Islet precursor cell (in vitro differentiated cells): ENCODE measurements at regions not wholly inside any gene's neighbourhood (a gene's known extent, or its start where the extent isn't known, plus 50 kb on each side); places are given as distances from the start of the nearest gene placed in this dataset.
A peak's percentile ranks its signal among the peaks of the same experiment; 100 is the strongest.

Experiments used
- DNase-seq: peaks from one replicate; pipeline ENCODE4 v3.0.0-alpha.2; 2018

DNA sequence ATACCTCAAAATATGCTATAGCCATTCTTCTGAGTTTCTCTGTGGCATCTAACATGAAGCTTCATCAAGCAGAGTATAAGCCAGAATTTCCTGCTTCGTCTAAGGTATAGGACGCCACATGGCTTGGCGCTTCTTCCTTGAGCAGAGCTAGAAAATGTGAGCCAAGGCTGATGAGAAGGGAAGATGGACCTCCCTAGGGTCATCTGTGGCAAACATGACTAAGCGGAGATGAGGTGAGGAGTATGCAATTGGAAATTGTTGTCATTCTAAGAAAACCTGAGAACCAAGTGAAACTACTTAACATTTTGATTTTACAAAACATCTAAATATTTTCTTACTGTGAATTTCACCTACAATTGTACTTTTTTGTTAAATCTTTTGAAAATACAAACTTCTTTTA lies 466.5 kb downstream of the PSAT1 start:
- DNase-seq, result no peak

DNA sequence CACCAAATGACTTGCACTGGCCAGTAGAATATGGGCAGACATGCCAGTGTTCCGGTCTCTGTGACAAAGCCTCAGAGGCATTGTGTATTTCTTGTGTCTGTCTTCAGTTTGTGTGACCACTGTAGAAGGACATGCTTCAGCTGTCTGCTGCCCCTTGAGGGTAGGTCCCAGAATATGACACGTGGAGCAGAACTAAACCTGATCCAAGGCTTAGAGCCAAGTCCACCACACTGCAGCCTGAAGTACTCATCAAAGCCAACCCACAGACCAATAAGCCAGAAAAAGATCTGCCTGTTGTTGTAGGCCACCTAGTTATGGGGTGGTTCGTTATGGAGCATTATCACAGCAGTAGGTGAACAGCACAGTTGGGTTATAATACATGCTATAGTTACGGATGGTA lies 468.9 kb downstream of the PSAT1 start:
- DNase-seq, result no peak

DNA sequence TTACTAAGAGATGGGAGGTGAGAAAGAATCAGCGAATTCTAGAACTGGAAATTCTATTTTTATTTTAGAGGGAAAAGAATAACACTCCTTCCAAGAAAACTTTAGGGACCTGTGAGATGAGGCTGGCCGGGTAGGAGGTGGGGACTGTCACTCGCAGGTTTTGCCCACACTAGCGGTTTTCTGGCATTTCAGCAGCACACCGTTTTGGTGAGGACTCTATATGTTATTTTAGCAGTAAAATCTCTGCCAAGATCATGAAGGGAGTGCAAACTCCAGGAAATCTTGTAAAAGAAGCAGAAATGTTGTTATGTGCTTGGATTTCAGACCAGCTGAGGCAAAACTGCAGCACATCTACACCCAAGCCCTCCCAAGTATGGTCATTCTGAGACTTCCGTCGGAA lies 470.6 kb downstream of the PSAT1 start:
- DNase-seq, result no peak

DNA sequence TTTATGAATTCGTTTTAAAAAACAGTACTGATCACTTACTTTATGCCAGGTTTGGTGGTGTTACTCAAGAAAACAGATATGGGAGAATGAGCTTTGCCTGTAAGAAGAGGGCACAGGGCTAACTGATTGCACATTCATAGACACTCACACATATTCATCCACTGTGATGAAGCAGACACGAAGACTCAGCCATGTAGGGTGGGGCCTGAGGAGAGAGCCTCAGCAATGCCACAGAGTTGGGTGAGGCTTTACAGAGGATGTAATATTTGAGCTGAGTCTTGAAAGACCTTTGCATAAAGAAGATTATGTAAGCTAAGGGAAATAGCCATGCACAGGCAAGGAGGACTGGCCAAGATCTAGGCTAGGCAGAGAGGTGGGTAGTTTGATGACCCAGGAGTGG lies 472.8 kb downstream of the PSAT1 start:
- no peak for DNase-seq

DNA sequence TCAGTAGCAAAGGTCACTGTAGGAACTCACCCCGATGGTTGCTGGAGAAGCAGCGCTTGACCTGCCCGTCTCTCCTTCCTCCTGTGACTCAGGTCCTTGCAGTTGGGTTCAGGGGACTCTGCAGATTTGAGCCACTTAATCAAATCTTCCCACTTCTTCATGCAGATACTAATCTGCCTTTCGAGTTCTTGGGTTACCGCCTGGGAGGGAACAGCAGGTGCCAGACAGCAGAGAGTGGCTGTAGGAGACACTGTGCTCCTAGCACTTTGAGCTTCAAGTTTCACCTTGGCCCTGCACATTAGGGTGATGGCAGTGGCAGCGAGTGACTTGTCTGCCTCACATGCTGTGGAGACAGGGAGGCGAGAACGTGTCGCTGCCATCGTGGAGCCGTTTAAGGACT lies 478.3 kb downstream of the PSAT1 start:
- no peak for DNase-seq

DNA sequence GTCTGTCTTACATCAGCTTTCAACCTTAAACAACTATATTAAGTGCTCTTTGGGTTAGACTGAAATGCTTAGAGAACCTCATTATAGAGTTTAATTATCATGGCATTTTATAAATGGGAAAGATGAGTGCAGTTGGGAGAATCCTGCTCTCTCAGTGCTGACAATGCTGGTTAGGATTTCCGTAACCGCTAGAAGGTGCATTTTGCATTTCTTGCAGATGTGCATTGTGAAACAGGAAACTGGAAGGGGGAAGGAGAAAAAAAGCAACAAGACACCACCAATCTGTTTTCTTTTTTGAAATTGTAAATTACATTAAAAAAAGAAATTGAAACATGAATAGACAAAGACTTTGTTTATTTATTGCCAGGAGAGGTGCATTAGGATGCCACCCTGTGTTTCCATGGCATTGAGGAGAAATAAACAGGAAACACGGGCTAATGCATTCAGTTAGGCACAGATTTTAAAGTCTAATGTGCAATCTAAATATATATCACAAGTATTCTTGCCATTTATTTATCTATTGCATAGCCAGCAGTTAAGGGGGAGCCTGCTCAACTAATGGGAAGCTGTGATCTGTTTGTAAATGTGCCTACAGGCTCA lies 478.9 kb downstream of the PSAT1 start:
- DNase-seq, result no peak

DNA sequence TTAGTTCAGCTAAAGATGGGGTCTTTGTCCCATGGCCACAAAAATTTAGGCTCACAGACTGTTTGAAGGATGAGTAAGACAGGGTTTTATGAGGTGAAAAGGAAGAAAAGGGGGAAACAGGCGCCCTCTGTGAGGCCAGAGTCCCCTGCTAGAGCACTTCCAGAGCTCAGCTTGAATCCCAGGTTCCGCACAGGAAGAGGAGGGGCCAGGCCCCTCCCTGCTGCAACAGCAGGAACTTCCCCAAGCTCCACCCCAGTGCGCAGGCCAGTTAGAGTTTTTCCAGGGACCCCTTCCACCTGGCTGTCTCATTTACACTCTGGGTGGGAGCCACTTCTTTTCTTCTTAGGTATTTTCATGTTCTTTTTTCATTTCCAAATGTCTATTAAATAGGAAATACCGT lies 480.8 kb downstream of the PSAT1 start:
- no peak for DNase-seq

DNA sequence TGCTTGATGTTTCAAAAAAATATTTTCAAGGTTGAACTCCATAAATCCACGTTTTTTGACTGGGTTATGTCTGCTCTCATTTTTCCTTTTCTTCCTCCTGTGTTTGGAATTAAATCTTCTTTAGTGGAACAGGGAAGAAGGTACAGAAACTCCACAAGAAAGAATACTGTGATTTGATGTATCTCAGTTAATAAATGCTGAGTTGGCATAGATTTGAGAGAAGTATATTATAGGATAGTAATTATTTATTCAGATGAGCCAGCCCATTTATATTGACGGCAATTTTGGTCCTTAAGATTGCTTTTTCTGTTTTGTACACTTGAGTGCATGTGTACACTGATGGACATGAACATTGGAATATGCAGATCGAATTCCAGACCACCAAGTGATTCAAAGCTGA lies 481.4 kb downstream of the PSAT1 start:
- no peak for DNase-seq

DNA sequence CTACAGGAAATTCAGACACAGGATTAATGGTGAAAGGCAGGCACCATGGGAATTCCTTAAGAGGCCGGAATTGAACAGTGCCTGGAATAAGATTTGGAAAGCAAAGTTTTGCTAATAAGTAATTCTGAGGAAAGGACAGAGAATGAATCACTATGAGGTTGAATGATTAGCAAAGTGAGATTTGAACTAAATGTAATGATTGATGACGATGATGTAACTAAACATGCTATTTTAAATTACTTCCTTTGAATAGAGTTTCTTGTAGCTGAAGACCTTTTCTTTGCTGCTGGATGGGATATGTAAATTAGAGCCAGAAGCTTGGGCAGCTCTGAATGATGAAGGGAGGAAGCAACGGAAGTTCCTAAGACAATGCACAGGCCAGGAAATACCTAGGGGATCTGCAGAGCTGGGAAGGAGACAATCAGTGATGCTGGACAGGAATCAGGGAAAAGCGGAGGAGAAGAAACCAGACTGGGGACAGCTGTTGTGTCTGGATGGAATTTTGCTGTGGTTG lies 482.0 kb downstream of the PSAT1 start:
- DNase-seq, result no peak

DNA sequence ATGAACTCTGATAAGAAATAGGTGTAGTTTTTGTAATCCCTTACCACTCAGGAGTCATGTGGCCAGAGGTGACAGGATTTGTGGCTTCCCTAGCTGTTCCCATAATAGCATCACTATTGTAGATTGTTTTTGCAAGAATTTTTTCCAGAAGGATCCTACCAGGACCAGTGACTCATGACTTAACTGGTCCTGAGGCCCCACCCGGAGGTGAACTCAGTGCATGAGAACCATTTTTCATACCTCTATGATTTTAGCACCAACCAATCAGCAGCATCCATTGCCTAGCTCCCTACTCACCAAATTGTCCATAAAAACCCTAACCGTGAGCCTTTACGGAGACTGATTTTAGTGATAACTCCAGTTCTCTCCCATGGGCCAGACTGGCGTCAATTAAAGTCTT lies 484.8 kb downstream of the PSAT1 start:
- DNase-seq, result no peak

DNA sequence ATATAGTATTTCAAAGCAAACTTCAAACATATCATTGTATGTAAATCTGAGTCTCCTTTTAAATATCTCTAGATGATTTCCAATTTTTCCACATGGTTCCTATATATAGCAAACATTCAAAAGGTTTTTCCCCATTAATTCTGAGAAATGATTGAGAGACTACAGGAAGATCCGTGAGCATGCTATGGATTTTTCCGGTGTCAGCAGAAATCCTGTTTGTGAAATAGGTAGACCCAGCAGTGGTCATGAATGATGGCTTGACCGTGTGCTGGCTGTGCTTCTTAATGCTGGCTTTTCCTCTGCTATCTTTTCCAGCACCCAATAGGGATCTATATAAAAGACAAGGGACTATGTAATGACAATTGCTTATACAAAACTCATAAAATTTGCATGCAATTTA lies 485.3 kb downstream of the PSAT1 start:
- no peak for DNase-seq

DNA sequence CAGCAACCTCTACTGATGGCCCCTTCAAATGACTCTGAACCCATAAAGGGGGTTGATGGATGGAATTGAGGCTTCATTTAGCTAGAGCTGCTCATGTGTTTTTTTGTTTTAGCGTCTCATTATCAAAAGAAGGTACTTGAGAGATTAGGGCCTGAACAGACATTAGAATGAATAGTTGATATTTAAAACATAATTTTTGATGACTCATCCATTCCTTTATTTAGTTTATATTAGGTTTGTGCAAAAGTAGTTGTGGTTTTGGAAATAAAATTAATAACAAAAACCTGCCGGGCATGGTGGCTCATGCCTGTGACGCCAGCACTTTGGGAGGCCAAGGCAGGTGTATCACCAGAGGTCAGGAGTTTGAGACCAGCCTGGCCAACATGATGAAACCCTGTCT lies 485.9 kb downstream of the PSAT1 start:
- no peak for DNase-seq

DNA sequence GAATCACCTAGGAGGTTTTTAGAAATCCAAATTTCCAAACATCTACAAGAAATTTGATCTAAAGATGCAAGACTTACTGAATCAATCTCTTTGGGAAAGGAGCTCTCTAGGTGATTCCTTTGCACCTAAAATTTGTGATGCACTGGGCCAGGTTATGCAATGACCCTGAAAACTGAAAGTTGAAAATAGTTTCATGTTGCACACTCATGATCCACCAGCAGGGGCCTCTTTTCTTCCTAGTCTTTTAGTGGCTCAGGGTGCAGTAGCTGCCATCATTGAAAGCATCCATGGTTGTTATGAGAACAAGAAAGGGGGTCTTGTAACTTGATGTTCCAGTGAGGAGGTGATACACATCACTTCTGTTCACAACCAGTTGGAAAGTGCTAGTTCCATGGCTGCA lies 486.8 kb downstream of the PSAT1 start:
- no peak for DNase-seq

DNA sequence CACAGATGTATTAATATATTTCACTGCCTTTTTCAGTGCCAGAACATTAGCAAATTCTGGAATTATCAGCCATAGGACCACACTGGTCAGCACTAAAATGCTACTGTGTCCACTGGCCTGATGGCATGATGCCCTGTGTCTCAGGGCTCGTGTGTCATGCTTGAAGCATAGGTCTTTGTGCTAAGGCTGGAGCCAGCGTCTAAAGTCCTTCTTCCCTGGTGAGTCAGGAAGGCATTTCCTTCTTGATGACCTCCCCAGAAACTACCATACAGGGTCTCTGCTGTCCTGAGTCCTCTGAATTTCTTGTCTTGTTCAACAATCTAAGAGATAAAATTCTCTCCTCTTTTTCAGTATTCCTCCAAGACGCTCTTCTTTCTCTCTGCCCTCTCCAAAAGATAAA lies 489.9 kb downstream of the PSAT1 start:
- no peak for DNase-seq

DNA sequence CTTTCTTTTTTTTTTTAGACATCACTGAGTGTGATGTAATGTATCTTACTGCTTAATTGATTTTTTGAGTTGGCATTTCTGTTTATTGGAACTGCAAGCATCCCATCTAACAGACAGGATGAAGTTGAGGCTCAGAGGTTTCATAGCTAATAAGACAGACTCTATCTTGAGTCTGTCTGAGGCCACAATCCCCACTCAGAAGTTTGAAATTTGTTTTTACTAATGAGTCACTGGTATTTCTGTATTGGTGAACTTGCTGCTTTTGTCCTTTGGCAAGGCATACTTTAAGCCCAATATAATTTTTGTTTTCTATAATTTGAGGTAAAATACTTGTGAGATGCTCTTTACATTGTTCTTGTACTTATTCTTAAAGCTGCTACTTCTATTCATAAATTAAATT lies 491.2 kb downstream of the PSAT1 start:
- no peak for DNase-seq

DNA sequence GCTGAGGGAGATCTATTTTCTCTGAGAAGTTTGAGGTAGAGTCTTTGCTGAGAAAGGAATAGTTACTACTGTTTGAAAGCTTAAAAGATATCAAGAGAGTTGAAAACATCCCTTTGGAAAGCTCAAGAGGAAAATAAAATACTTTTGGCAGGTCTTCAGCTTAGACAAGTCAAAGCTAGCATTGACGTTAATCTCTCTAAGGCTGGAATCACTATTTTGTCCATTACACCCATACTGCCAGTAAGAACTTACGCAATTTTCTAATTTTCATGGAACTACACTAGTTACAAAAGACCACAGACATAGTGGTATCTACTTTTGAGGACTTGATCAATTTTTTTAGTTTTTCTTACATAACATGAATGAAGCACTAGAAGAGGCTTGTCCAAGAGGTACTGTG lies 494.9 kb downstream of the PSAT1 start:
- DNase-seq, result no peak

DNA sequence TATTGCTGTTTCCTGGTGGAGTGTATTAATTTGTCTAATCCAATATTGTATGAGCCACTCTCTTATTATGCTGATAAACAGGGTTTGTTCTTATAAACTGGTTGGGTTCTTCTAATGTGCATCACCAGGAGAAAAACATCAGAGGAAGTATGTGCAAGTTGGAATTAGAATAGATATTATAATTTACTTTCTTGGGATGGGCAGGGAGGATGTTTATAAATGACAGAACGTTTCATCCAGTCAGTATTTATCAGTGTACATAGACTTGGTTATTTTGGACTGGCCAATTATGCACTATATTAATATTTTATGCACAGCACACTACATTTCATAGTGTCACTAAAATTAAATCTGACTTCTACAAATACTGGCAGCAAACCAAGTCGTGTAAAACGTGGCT lies 495.8 kb downstream of the PSAT1 start:
- no peak for DNase-seq

DNA sequence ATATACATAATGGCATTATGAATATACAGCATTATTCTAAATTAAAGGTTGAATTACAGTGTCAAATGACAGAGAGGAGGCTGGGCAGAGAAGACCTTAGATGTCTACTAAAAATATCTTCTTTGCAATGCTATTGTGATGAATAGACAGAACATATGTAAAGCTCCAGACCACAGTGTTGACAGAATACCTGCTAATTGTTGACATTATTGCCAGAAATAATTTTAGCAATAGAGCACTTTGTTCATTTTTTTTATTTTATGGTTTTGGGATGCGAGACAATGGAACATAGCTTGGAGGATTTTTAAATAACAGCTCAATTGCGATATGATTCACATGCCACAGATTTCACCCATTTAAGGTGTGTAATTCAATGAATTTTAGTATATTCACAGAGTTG lies 508.8 kb downstream of the PSAT1 start:
- no peak for DNase-seq

DNA sequence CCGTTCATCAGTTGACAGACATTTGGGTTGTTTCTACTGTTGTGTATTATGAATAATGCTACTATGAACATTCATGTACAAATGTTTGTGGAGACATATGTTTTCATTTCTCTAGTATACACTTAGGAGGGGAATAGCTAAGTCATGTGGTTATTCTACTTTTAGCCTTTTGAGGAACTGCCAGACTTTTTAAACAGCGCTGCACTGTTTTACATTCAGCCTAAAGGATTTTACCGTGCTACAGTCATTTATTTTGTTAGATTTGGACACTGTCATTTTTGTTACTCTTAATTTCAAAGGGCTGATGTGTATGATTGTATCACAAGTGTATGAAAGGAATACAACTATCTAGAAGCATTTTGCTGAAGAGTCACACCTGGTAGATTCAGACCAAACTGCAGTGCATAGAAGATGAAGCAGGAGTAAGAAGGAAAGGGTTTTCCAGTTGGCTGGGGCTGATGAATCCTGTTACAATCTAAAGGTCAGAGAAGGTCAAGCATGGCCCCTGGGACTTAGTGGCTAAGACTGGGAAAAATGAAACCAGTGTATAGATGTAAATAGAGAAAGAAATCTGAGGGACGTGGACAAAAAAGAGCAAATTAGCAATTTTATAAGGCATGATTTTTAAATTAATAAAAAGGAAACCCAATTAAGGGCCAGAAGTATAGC lies 509.7 kb downstream of the PSAT1 start:
- DNase-seq, result no peak

DNA sequence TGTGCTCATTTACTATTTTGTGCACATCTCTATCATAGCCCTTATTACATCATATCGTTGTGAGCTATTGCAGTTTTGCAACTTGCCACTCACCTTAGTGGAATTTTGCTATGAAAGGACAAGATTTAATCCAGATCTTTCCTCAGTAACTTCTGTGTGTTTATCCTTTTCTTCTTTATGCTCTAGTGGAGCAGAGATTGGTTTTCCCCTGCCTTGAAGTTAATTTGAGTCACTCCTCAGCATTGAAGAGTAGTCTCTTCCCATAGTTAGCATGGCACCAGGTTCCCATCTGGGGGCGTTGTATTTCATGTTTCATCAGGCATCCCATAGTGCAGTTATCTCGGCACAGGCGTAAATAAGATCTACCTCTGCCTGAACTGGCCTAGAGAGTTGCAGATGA lies 510.4 kb downstream of the PSAT1 start:
- no peak for DNase-seq

DNA sequence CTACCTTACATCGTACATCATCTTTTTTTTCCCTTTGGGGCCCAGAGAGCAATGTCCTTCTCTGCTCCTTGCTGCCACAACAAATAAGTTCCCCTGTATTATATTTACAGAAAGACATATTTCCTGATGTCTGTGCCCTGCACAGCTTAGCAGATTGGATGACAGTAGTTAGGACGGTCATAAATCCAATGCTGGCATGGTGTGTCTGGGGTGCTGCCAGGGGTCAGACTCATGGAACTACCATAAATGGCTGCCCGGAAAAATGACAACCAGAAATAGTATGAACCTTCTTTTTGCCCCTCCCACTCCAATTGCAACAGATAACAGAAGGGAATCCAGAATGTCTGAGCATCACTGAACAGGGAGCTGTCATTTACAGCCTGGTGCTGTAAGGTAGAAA lies 511.1 kb downstream of the PSAT1 start:
- no peak for DNase-seq

DNA sequence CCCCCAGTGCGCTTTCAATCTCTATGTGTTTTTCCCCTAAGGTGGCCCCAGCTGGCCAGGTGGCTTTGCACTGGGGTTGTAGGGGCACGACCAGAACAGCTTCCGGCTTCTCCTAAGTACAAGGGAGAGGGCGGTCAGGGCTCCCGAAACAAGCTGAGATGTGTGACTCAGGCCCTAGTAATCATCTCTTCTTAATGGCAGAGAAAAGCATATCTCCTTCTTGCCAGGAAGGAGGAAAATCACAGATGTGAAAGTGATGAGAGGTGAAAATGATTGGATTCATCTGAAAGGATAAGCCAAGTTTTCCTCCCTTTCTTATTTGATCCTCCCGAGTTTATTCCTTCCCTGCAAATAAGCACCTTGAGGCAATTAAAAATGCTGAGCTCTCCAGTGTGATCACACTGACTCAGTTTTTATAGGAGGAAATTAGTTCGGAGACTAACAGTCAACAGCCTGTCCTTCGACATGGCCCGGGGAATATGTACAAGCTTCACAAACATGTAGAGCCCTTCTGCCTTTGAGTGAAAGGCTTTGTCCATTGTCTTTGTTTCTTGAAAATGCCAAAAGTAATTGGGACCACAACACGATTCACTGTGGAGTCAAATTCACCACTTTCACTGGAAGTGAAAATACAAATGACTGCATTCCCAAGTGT lies 514.8 kb downstream of the PSAT1 start:
- peak; percentile 54 for DNase-seq

DNA sequence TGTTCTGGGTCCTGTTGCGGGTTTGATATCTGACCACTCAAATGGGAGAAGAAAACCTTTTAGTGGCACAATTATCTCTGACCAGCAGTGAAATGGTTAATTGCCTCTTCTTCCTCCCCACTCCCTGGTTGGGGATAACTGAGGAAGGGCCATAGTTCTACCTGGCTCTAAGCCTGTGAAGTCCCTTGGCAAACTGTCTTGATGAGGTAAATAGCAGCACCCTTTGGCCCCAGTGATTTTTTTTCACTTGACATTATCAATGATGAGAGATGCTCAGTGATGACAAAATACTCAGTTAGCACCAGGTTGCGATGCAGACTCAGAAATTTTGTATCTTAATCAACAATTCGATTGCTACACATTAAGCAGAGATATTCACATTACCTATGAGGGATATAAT lies 515.7 kb downstream of the PSAT1 start:
- DNase-seq, result no peak

DNA sequence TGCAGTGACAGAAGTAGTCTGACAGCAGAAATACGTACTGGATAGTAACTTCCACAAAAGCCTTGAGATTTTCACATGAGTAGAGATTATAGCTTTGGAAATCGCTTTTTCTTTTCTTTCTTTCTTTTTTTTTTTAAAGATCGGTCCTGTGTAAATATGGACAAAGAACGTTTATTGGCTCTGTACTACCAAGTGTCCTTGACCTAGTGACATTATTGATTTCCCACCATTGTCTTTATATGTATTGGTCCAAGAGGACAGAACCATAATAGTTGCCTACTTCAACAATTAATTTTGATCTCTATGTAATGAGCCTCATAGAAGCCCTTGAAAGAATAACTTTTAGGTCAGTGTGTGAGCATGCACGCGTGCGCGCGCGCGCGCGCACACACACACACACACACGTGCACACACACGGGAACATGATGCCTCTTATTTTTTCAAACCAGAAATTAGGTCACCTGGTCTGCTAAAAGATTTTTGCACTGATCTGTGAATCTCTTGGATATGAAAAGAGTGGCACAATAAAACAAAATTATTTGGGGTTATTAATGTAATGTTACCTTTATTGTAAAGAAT lies 516.8 kb downstream of the PSAT1 start:
- DNase-seq, result no peak
